GM12865 (cell line): ENCODE measurements at regions not wholly inside any gene's neighbourhood (a gene's known extent, or its start where the extent isn't known, plus 50 kb on each side); places are given as distances from the start of the nearest gene placed in this dataset.

Experiments
- DNase-seq: peaks from one replicate; pipeline ENCODE4 v3.0.0; 2010; ENCODE audit warnings: low read depth
- H3K4me3 ChIP-seq: 2 replicates; pipeline ENCODE4 v1.5.1; 2011; ENCODE audit warnings: mild to moderate bottlenecking, low read depth, low read length, control low read depth
- TF ChIP-seq, protein P1 (sequence below): IDR thresholded peaks from 2 replicates; pipeline ENCODE4 v1.5.1; 2011; ENCODE audit warnings: low read length, control low read depth, low read depth, inconsistent platforms; ENCODE audit not compliant: insufficient read depth; ENCODE audit errors: missing control alignments

DNA sequence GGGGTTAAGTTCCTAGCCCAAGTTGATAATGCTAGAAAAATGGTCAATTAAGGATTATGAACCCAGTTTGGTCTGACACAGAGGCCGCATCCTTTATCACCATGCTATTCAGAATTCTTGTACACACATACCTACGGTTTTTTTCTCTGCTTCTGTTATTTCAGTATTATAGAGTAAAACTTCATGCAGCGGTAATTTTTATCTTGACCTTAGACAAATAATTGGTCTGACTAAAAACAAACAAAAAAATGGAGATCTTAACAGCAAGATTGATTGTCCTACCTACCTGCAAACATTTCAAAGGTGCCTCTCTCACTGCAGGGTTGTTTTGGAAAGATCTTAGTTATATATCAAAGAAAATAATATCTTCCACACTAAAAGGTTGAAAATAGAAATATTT, 201.9 kb upstream of the PRICKLE1 start:
- TF ChIP-seq, protein P1, sequence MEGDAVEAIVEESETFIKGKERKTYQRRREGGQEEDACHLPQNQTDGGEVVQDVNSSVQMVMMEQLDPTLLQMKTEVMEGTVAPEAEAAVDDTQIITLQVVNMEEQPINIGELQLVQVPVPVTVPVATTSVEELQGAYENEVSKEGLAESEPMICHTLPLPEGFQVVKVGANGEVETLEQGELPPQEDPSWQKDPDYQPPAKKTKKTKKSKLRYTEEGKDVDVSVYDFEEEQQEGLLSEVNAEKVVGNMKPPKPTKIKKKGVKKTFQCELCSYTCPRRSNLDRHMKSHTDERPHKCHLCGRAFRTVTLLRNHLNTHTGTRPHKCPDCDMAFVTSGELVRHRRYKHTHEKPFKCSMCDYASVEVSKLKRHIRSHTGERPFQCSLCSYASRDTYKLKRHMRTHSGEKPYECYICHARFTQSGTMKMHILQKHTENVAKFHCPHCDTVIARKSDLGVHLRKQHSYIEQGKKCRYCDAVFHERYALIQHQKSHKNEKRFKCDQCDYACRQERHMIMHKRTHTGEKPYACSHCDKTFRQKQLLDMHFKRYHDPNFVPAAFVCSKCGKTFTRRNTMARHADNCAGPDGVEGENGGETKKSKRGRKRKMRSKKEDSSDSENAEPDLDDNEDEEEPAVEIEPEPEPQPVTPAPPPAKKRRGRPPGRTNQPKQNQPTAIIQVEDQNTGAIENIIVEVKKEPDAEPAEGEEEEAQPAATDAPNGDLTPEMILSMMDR: no peak
- H3K4me3 ChIP-seq: no peak overlapping the region
- no peak for DNase-seq

DNA sequence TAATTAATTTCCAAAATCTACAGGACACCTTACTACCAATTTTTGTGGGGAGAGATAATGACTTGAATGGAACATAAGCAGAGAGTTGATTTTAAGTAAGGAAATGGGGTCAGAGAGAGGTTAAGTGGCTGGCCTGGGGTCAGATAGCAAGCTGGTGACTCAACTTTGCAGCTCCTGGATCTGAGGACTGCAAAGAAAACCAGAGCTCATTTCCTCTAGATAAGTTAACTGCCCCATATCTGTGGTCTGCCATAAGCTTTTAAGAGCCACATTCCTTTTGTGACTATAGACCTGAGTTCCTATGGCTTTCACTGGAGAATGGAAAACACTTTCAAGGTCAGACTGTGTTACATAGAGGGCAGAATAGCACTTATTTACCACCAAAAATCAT, 201.2 kb upstream of the PRICKLE1 start:
- DNase-seq: no peak
- TF ChIP-seq, protein P1: no peak
- H3K4me3 ChIP-seq: no peak overlapping the region

DNA sequence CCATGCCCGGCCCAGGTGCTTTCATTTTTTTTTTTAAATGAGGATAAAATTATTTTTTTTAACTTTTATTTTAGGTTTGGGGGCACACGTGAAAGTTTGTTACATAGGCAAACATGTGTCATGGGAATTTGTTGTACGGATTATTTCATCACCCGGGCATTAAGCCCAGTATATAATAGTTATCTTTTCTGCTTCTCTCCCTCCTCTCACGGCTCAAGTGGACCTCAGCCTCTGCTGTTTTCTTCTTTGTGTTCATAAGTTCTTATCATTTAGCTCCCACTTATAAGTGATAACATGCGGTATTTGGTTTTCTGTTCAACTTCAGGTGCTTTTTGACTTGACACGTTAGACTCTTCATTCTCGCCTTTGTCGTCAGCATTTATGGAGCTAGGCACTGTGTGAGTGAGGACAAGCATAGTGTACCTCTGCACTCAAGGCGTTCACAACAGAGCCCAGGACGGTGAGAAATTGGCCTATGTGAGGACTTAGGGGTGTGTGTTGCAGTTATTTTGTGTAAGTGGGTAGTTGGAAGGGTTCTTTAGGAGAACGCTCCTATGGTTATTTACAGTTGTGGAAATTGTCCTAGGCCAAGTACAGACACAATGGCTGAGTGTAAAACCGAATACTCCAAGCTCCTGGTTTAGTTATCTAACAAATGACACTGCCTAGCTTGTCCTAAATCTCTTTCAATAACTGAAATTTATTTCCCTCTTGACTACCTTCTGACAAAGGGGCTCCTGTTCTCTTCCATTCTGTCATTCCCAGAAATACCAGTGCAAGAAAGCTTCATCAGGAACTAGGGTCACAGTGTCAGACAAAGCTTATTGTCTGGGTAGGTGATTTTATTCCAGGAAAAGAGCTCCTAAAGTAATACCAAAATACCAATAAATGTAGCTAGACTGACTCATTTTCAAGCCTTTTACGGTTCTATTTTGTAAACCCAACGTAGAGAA, 200.5 kb upstream of the PRICKLE1 start:
- no peak overlapping the region for H3K4me3 ChIP-seq
- TF ChIP-seq, protein P1: no peak
- DNase-seq: no peak

DNA sequence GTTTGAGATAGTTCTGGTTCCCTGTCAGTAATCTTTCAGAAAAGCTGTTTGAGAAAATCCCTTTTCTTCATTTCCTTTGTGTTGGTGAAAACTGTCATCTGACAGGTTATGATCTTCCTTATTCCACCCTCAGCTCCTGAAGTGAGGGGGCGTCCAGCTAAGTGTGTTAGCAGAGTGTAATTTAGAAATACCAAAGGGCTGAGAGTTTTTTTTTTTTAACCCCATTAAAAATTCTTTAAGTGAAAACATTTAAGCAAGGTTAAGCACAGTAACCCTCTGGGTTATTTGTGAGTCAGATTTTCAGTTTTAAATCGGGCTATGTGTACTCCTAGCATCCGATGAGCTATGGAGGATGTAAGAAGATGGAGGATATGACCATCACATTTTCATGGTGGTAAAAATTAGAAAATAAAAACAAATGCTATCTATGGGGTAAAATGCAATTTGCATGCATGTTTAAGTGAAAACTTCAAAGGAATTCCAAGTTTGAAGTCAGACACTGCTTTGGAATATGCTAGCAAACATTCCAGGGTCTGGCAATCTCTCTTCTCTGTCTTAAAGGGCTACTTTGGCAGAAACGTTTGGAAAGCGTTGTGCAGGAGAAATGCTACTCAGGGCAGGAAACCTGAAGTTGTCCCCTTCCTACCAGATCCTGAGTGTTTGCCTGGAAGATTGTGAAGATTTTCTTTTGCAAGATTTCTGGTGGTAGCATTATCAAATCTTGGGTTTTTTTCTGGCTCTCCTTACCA, 197.0 kb upstream of the PRICKLE1 start:
- DNase-seq: no peak
- TF ChIP-seq, protein P1: no peak
- H3K4me3 ChIP-seq: no peak overlapping the region

DNA sequence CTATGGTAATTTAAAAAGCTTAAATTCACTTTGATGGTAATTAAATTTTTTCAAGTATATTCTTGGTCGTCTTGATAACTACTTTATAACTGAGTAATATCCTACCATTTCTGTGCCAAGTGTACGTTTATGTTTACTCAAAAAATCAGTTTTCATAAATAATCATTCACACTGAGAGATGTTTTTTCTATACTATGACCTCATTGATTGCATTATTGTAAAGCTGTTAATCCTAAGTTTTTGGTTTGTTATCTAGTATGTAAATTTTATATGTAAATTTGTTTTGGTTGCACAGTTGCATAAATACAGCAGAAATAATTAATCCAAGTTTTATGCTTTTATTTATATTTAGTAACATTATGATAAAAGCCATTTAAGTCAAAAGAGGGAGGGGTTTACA, 196.4 kb upstream of the PRICKLE1 start:
- no peak overlapping the region for H3K4me3 ChIP-seq
- TF ChIP-seq, protein P1: no peak
- no peak for DNase-seq

DNA sequence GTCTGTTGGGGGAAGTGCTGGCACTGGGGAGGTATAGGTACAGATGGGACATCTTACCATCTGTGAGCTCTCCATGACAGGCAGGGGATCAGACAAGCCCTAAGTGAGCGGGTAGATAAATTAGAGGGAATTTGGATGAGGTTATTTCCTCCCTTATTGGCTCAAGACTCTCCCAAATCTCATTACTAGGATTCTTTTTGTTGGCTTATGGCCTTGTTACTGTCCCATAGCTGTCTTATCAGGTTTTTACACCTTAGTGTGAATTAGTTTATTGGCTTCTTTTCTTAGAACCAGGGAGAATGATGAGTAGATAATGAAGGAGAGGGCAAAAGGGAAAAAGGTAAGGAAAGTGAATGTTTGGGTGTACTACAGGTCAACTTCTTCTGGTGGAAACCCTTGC, 191.1 kb upstream of the PRICKLE1 start:
- TF ChIP-seq, protein P1: no peak
- no peak overlapping the region for H3K4me3 ChIP-seq
- no peak for DNase-seq
